HepG2 (cell line): ENCODE measurements at regions not wholly inside any gene's neighbourhood (a gene's known extent, or its start where the extent isn't known, plus 50 kb on each side); places are given as distances from the start of the nearest gene placed in this dataset.

Experiments
- ATAC-seq: fragments of 200-7000 bp; cut with Tn5 transposase; 3 replicates; pipeline ENCODE4 v1.9.1; 2020; ENCODE audit warnings: mild to moderate bottlenecking, moderate library complexity
- BruUV-seq: library from RNA; stranded (reverse); fragments of 400-500 nt; replicated peaks from 2 replicates; lab custom pipeline; 2021; lab: Mats Ljungman, UMichigan
- CTCF ChIA-PET: fragments of 300-600 bp; formaldehyde crosslinking; extraction: SDS; loops from one replicate; lab custom pipeline; 2021; ENCODE audit warnings: low total read pairs, inconsistent platforms, low intra/inter-chr PET ratio; lab: Yijun Ruan, JAX
- POLR2A ChIA-PET: fragments of 350-600 bp; sonication (Branson Sonifier 250); formaldehyde crosslinking; loops from one replicate; lab custom pipeline; 2020; ENCODE audit warnings: antibody characterized with exemption, inconsistent platforms; lab: Yijun Ruan, JAX
- DNase-seq: peaks from one replicate; pipeline ENCODE4 v3.0.0-alpha.2; 2015; ENCODE audit warnings: low spot score
- FAIRE-seq: peaks from 3 replicates; lab custom pipeline; 2011; peaks lifted over from hg19 to GRCh38; lab: Jason Lieb, UNC
- H2AFZ ChIP-seq: one replicate; pipeline ENCODE4 v1.6.1; 2011; ENCODE audit warnings: low read length, inconsistent platforms
- H3K27ac ChIP-seq: fragments of 300-600 bp; 3 replicates; pipeline ENCODE4 v1.8.0; 2011; ENCODE audit warnings: mixed run types, mild to moderate bottlenecking, mixed read lengths, low read length, inconsistent platforms; ENCODE audit not compliant: insufficient read depth; ENCODE audit errors: extremely low read length
- H3K27me3 ChIP-seq, 2 experiments: fragments of 200-600 bp in 1 of 2; 2 replicates in 1 of 2; 3 replicates in 1 of 2; pipeline versions ENCODE4 v1.6.0 to v1.8.0; 2011; ENCODE audit warnings: low read length in 2 of 2, mild to moderate bottlenecking in 2 of 2, moderate library complexity in 2 of 2, inconsistent platforms in 1 of 2; ENCODE audit not compliant: insufficient read depth in 2 of 2, control insufficient read depth in 1 of 2
- H3K36me3 ChIP-seq, 2 experiments: fragments of 200-600 bp in 1 of 2; replicated peaks in 1 of 2; 2 replicates in 1 of 2; 3 replicates in 1 of 2; pipeline versions ENCODE4 v1.5.1 to v1.8.0; 2011; ENCODE audit warnings: low read length in 2 of 2, inconsistent platforms in 1 of 2; ENCODE audit not compliant: insufficient read depth in 2 of 2, control insufficient read depth in 1 of 2
- H3K4me1 ChIP-seq: 2 replicates; pipeline ENCODE4 v1.5.1; 2012; ENCODE audit warnings: low read length, inconsistent platforms; ENCODE audit not compliant: insufficient read depth
- H3K4me2 ChIP-seq: 2 replicates; pipeline ENCODE4 v1.6.0; 2011; ENCODE audit warnings: low read depth, low read length, inconsistent platforms
- H3K4me3 ChIP-seq, 3 experiments: fragments of 200-600 bp in 1 of 3; sonication (generic), shearing (Covaris generic) in 1 of 3; replicated peaks in 1 of 3; 2 replicates each; pipeline ENCODE4 v1.5.1; 2011 to 2016; ENCODE audit warnings: low read length in 3 of 3, inconsistent platforms in 2 of 3, low read depth in 2 of 3, mild to moderate bottlenecking in 2 of 3, control low read depth in 1 of 3, mixed read lengths in 1 of 3; ENCODE audit not compliant: insufficient read depth in 1 of 3
- H3K79me2 ChIP-seq: one replicate; pipeline ENCODE4 v1.6.1; 2011; ENCODE audit warnings: low read length, inconsistent platforms; ENCODE audit not compliant: insufficient read depth
- H3K9ac ChIP-seq: 2 replicates; pipeline ENCODE4 v1.6.0; 2011; ENCODE audit warnings: mild to moderate bottlenecking, low read depth, low read length, inconsistent platforms; ENCODE audit not compliant: insufficient read depth
- H3K9me3 ChIP-seq: 2 replicates; pipeline ENCODE4 v1.5.1; 2012; ENCODE audit warnings: mild to moderate bottlenecking, low read length
- H4K20me1 ChIP-seq: 2 replicates; pipeline ENCODE4 v1.6.0; 2011; ENCODE audit warnings: inconsistent platforms, mild to moderate bottlenecking, low read length, moderate library complexity; ENCODE audit not compliant: insufficient read depth
- AHDC1 ChIP-seq: sonication (generic); formaldehyde crosslinking; IDR thresholded peaks from 2 replicates; pipeline ENCODE4 v1.5.1; 2020; ENCODE audit warnings: mild to moderate bottlenecking, missing genetic modification reagents, borderline replicate concordance
- ZNF768 ChIP-seq: sonication (generic); formaldehyde crosslinking; IDR thresholded peaks from 2 replicates; pipeline ENCODE4 v1.4.0; 2020; ENCODE audit warnings: missing genetic modification reagents
- WGBS: methylation state at CpG from one replicate; pipeline ENCODE4 v1.1.6; 2017; ENCODE audit warnings: low lambda C conversion rate; 5-methylcytosine and 5-hydroxymethylcytosine counted together
- in situ Hi-C: cut with HindIII; loops from 2 replicates; pipeline ENCODE4 v1.10.0; 2017; ENCODE audit warnings: low pct_unique_long_range_greater_than_20kb; ENCODE audit not compliant: extremely low pct_ligation_motif_present
- intact Hi-C: fragments of 100-400 bp; cut with micrococcal nuclease; formaldehyde crosslinking; loops from one replicate; pipeline ENCODE4 v1.10.0; 2022; ENCODE audit not compliant: unreplicated experiment

GRCh38 chr1:36537190-36537768 lies 54.6 kb upstream of the CSF3R start:
- H2AFZ ChIP-seq: no peak overlapping the region
- DNase-seq: no peak
- intact Hi-C loops: no loop called here
- no peaks in the 10 kb centered on the region for H3K36me3 ChIP-seq
- CTCF ChIA-PET: no interaction called here
- POLR2A ChIA-PET: no interaction called here
- peaks cover 13% of the 10 kb centered on the region for H3K4me1 ChIP-seq
- no peak overlapping the region for H3K4me3 ChIP-seq
- no peaks in the 10 kb centered on the region for H4K20me1 ChIP-seq
- H3K9me3 ChIP-seq: no peaks in the 10 kb centered on the region
- no peak overlapping the region for H3K27ac ChIP-seq
- in situ Hi-C loops: no loop called here
- ATAC-seq: no peak
- TF ChIP-seq ZNF768: peak; percentile 44; the same call in 1 of the 2 replicates
- no peak for TF ChIP-seq AHDC1 (CRISPR knock-in tag)
- H3K27me3 ChIP-seq: peaks cover 0 to 10% of the 10 kb centered on the region in 2 experiments; a peak in 1 of 5 replicates
- no peaks in the 10 kb centered on the region for H3K79me2 ChIP-seq
- no peak overlapping the region for H3K4me2 ChIP-seq
- no TSS peak for BruUV-seq
- no peak overlapping the region for H3K9ac ChIP-seq
- 6% methylated on average over 2 of the region's 2 CpGs for WGBS
- FAIRE-seq: no peak
